K562 (cell line): ENCODE measurements at regions not wholly inside any gene's neighbourhood (a gene's known extent, or its start where the extent isn't known, plus 50 kb on each side); places are given as distances from the start of the nearest gene placed in this dataset.

ENCODE experiments used
- ATAC-seq: fragments of 200-7000 bp; cut with Tn5 transposase; 3 replicates; pipeline ENCODE4 v1.9.1; 2020; ENCODE audit warnings: moderate library complexity
- BruUV-seq: library from RNA; stranded (reverse); fragments of 400-500 nt; replicated peaks from 2 replicates; lab custom pipeline; 2021; lab: Mats Ljungman, UMichigan
- CTCF ChIA-PET: fragments of 300-600 bp; formaldehyde crosslinking; extraction: SDS; loops from one replicate; lab custom pipeline; 2021; ENCODE audit warnings: low intra/inter-chr PET ratio; lab: Yijun Ruan, JAX
- POLR2A ChIA-PET: fragments of 300-600, 350-650 bp; sonication (Branson Sonifier 250); formaldehyde crosslinking; extraction: SDS; loops from one replicate; lab custom pipeline; 2021; ENCODE audit warnings: antibody characterized with exemption, inconsistent platforms; lab: Yijun Ruan, JAX
- DNase-seq, 4 experiments: peaks; one replicate each; pipeline versions ENCODE4 v3.0.0 to v3.0.0-alpha.2; 2011 to 2018; ENCODE audit warnings: low spot score in 3 of 4, mixed read lengths in 3 of 4; ENCODE audit errors: extremely low read depth in 1 of 4
- FAIRE-seq: peaks from 2 replicates; lab custom pipeline; 2011; peaks lifted over from hg19 to GRCh38; lab: Jason Lieb, UNC
- H2AFZ ChIP-seq: 2 replicates; pipeline ENCODE4 v1.6.0; 2011; ENCODE audit warnings: low read depth, low read length, control low read depth, inconsistent platforms
- H3K27ac ChIP-seq: fragments of 200-600 bp; 3 replicates; pipeline ENCODE4 v1.8.0; 2011; ENCODE audit warnings: low read depth, mild to moderate bottlenecking, control low read depth, inconsistent platforms, low read length, moderate library complexity, mixed read lengths; ENCODE audit errors: extremely low read depth
- H3K27me3 ChIP-seq, 2 experiments: fragments of 300-600 bp in 1 of 2; 2 replicates in 1 of 2; 3 replicates in 1 of 2; pipeline versions ENCODE4 v1.6.0 to v1.8.0; 2011; ENCODE audit warnings: inconsistent platforms in 2 of 2, low read length in 2 of 2, mild to moderate bottlenecking in 1 of 2, mixed read lengths in 1 of 2, moderate library complexity in 1 of 2; ENCODE audit not compliant: control insufficient read depth in 2 of 2, insufficient read depth in 2 of 2
- H3K36me3 ChIP-seq: fragments of 300-600 bp; 3 replicates; pipeline ENCODE4 v1.8.0; 2011; ENCODE audit warnings: mild to moderate bottlenecking, low read length, inconsistent platforms; ENCODE audit not compliant: control insufficient read depth, insufficient read depth
- H3K4me1 ChIP-seq, 2 experiments: fragments of 200-600 bp in 1 of 2; replicated peaks in 1 of 2; 2 replicates in 1 of 2; 3 replicates in 1 of 2; pipeline versions ENCODE4 v1.5.1 to v1.8.0; 2011; ENCODE audit warnings: inconsistent platforms in 2 of 2, low read length in 2 of 2, mild to moderate bottlenecking in 1 of 2, mixed read lengths in 1 of 2, moderate library complexity in 1 of 2; ENCODE audit not compliant: control insufficient read depth in 2 of 2, insufficient read depth in 2 of 2
- H3K4me2 ChIP-seq: 2 replicates; pipeline ENCODE4 v1.6.1; 2011; ENCODE audit warnings: low read length, control low read depth, inconsistent platforms, mixed read lengths; ENCODE audit not compliant: insufficient read depth
- H3K4me3 ChIP-seq: fragments of 200-600 bp; sonication (generic), shearing (Covaris generic); 2 replicates; pipeline ENCODE4 v1.5.1; 2016; ENCODE audit warnings: control low read depth, inconsistent platforms
- H3K79me2 ChIP-seq: fragments of 200-600 bp; 3 replicates; pipeline ENCODE4 v1.8.0; 2011; ENCODE audit warnings: low read length, inconsistent platforms; ENCODE audit not compliant: control insufficient read depth, insufficient read depth
- H3K9ac ChIP-seq, 2 experiments: 2 replicates each; pipeline versions ENCODE4 v1.6.0 to v1.6.1; 2011; ENCODE audit warnings: low read depth in 2 of 2, low read length in 2 of 2, control low read depth in 1 of 2, inconsistent platforms in 1 of 2, mild to moderate bottlenecking in 1 of 2, mixed read lengths in 1 of 2; ENCODE audit not compliant: insufficient read depth in 1 of 2
- H3K9me1 ChIP-seq: one replicate; pipeline ENCODE4 v1.6.0; 2011; ENCODE audit warnings: inconsistent platforms, mild to moderate bottlenecking, low read length, moderate library complexity; ENCODE audit not compliant: control insufficient read depth, insufficient read depth
- H3K9me3 ChIP-seq: replicated peaks from 2 replicates; pipeline ENCODE4 v1.5.1; 2011; ENCODE audit warnings: low read depth, low read length, inconsistent platforms; ENCODE audit not compliant: control insufficient read depth, insufficient read depth
- H4K20me1 ChIP-seq: replicated peaks from 2 replicates; pipeline ENCODE4 v1.6.1; 2011; ENCODE audit warnings: low read length, inconsistent platforms, mixed read lengths; ENCODE audit not compliant: control insufficient read depth, insufficient read depth
- BRD4 ChIP-seq: fragments of 200-600 bp; sonication (generic); IDR thresholded peaks from 2 replicates; pipeline ENCODE4 v1.6.1; 2017; ENCODE audit warnings: inconsistent platforms
- DNMT1 ChIP-seq: fragments of 450-650 bp; IDR thresholded peaks from 2 replicates; pipeline ENCODE4 v1.6.1; 2016; ENCODE audit warnings: antibody characterized with exemption, mild to moderate bottlenecking
- GATAD2B ChIP-seq: fragments of 450-650 bp; IDR thresholded peaks from 2 replicates; pipeline ENCODE4 v1.6.1; 2017; ENCODE audit warnings: mild to moderate bottlenecking, borderline replicate concordance
- ILF3 ChIP-seq: fragments of 450-650 bp; IDR thresholded peaks from 2 replicates; pipeline ENCODE4 v1.6.1; 2018; ENCODE audit warnings: antibody characterized with exemption, mild to moderate bottlenecking, moderate library complexity, borderline replicate concordance
- KLF10 ChIP-seq: fragments of 250-450 bp; sonication (Bioruptor Pico); IDR thresholded peaks from 2 replicates; pipeline ENCODE4 v1.6.1; 2021; ENCODE audit warnings: matching md5 sums
- MIER1 ChIP-seq: fragments of 450-650 bp; IDR thresholded peaks from 2 replicates; pipeline ENCODE4 v1.6.1; 2016; ENCODE audit warnings: antibody characterized with exemption, mild to moderate bottlenecking, low read depth
- NONO ChIP-seq, 2 experiments: fragments of 200-400 bp in 1 of 2; fragments of 450-650 bp in 1 of 2; formaldehyde crosslinking in 1 of 2; IDR thresholded peaks; 2 replicates each; pipeline ENCODE4 v1.6.1; 2017; ENCODE audit warnings: low read depth in 2 of 2, mild to moderate bottlenecking in 2 of 2, moderate library complexity in 2 of 2, low read length in 1 of 2
- TSC22D4 ChIP-seq: fragments of 450-650 bp; IDR thresholded peaks from 2 replicates; pipeline ENCODE4 v1.6.1; 2016; ENCODE audit warnings: missing genetic modification characterization, missing biosample characterization, control low read depth
- ZNF134 ChIP-seq: fragments of 250-450 bp; sonication (Bioruptor Pico); conservative IDR thresholded peaks from 2 replicates; pipeline ENCODE4 v1.4.0; 2020
- ZNF232 ChIP-seq: sonication (generic); formaldehyde crosslinking; IDR thresholded peaks from 2 replicates; pipeline ENCODE4 v1.8.0; 2022; ENCODE audit warnings: mild to moderate bottlenecking, missing genetic modification reagents
- ZNF318 ChIP-seq, 2 experiments: fragments of 450-650 bp; IDR thresholded peaks; 2 replicates each; pipeline ENCODE4 v1.6.1; 2016; ENCODE audit warnings: mild to moderate bottlenecking in 2 of 2, borderline replicate concordance in 1 of 2, low read depth in 1 of 2, moderate library complexity in 1 of 2
- WGBS: fragments of 100-300 bp; shearing (Covaris generic); methylation state at CpG from one replicate; pipeline ENCODE4 v1.1.6; 2016; ENCODE audit warnings: low coverage, mixed read lengths; ENCODE audit not compliant: insufficient coverage; ENCODE audit errors: missing lambda C conversion rate; 5-methylcytosine and 5-hydroxymethylcytosine counted together
- in situ Hi-C: fragments of 300-500 bp; cut with MboI; formaldehyde crosslinking; loops from 4 replicates; pipeline ENCODE4 v1.15.0; 2018; ENCODE audit warnings: inconsistent platforms, mixed read lengths
- intact Hi-C: fragments of 100-400 bp; cut with micrococcal nuclease; formaldehyde crosslinking; loops from 2 replicates; pipeline ENCODE4 v1.14.2; 2022

GRCh38 chr3:17969985-17970568 is 227.6 kb upstream of the TBC1D5 start:
- TF ChIP-seq ILF3 (no peak), MIER1 (no peak), ZNF134 (CRISPR knock-in tag) (no peak), TSC22D4 (no peak), DNMT1 (no peak), ZNF318 (IDR thresholded peaks at IDR 0.05; ENCODE audit: borderline replicate concordance in 1 of 2, low read depth in 1 of 2) (no peak), BRD4 (no peak), NONO (IDR thresholded peaks at IDR 0.05; ENCODE audit: low read depth in 2 of 2, low read length in 1 of 2) (no peak), ZNF232 (no peak), GATAD2B (no peak), KLF10 (CRISPR knock-in tag) (no peak)

More at GRCh38 chr3:17969985-17970568, 227.6 kb upstream of the TBC1D5 start:
- H3K27me3 ChIP-seq, result no peaks in the 10 kb centered on the region
- no peaks in the 10 kb centered on the region for H4K20me1 ChIP-seq
- H3K4me3 ChIP-seq, result no peak overlapping the region
- no TSS peak for BruUV-seq
- 0% methylated on average over 3 of the region's 3 CpGs for WGBS
- H3K4me2 ChIP-seq, result no peak overlapping the region
- FAIRE-seq, result peak; percentile 35
- no peak overlapping the region for H3K27ac ChIP-seq
- intact Hi-C loops, result loop anchor here (10.0 kb wide), 1 partner anchor 535 kb away; no protein-coding TSS in a partner anchor
- no peak overlapping the region for H2AFZ ChIP-seq
- no peak for ATAC-seq
- no peaks in the 10 kb centered on the region for H3K4me1 ChIP-seq
- H3K79me2 ChIP-seq, result no peaks in the 10 kb centered on the region
- H3K9me3 ChIP-seq, result no peaks in the 10 kb centered on the region
- ChIA-PET CTCF (no interaction called here), POLR2A (interaction anchor here (0.6 to 0.8 kb wide), 2 partner anchors 46 to 690 kb away, joined by 3 read pairs; no protein-coding TSS in a partner anchor)
- H3K36me3 ChIP-seq, result no peaks in the 10 kb centered on the region
- in situ Hi-C loops, result no loop called here
- no peaks in the 10 kb centered on the region for H3K9me1 ChIP-seq
- H3K9ac ChIP-seq, result no peak overlapping the region
- DNase-seq, result no peak
